Osteoblast (primary cell): ENCODE measurements at regions not wholly inside any gene's neighbourhood (a gene's known extent, or its start where the extent isn't known, plus 50 kb on each side); places are given as distances from the start of the nearest gene placed in this dataset.
A peak's percentile ranks its signal among the peaks of the same experiment; 100 is the strongest.

ENCODE experiments used
- DNase-seq: peaks from one replicate; pipeline ENCODE4 v3.0.0; 2011; ENCODE audit warnings: low spot score, mixed read lengths; ENCODE audit not compliant: insufficient read length; ENCODE audit errors: missing footprints
- H2AFZ ChIP-seq: 2 replicates; pipeline ENCODE4 v1.6.0; 2011; ENCODE audit warnings: mild to moderate bottlenecking, low read length
- H3K27ac ChIP-seq: 2 replicates; pipeline ENCODE4 v1.5.1; 2011; ENCODE audit warnings: mild to moderate bottlenecking, low read depth, low read length, moderate library complexity
- H3K27me3 ChIP-seq: 2 replicates; pipeline ENCODE4 v1.6.0; 2012; ENCODE audit warnings: mild to moderate bottlenecking, control low read depth, inconsistent platforms, low read length, moderate library complexity; ENCODE audit not compliant: insufficient read depth
- H3K36me3 ChIP-seq: 2 replicates; pipeline ENCODE4 v1.5.1; 2011; ENCODE audit warnings: mild to moderate bottlenecking, low read length, control low read depth, moderate library complexity; ENCODE audit not compliant: insufficient read depth
- H3K4me1 ChIP-seq: 2 replicates; pipeline ENCODE4 v1.5.1; 2011; ENCODE audit warnings: mild to moderate bottlenecking, low read length, control low read depth, moderate library complexity; ENCODE audit not compliant: insufficient read depth
- H3K4me2 ChIP-seq: 2 replicates; pipeline ENCODE4 v1.6.0; 2011; ENCODE audit warnings: mild to moderate bottlenecking, low read length; ENCODE audit not compliant: insufficient read depth
- H3K4me3 ChIP-seq: fragments of 200-600 bp; sonication (generic); 3 replicates; pipeline ENCODE4 v1.5.1; 2012; ENCODE audit warnings: mild to moderate bottlenecking, low read length, inconsistent platforms; ENCODE audit not compliant: insufficient read depth
- H3K79me2 ChIP-seq: 2 replicates; pipeline ENCODE4 v1.6.0; 2012; ENCODE audit warnings: mild to moderate bottlenecking, low read length, control low read depth, inconsistent platforms; ENCODE audit not compliant: insufficient read depth
- H3K9me3 ChIP-seq: 2 replicates; pipeline ENCODE4 v1.5.1; 2011; ENCODE audit warnings: low read depth, low read length, control low read depth
- H4K20me1 ChIP-seq: 2 replicates; pipeline ENCODE4 v1.6.0; 2012; ENCODE audit warnings: mild to moderate bottlenecking, low read length, control low read depth; ENCODE audit not compliant: insufficient read depth
- CTCF ChIP-seq: IDR thresholded peaks from 2 replicates; pipeline ENCODE4 v1.5.1; 2011; ENCODE audit warnings: mild to moderate bottlenecking, low read depth, low read length, moderate library complexity; ENCODE audit errors: extremely low read depth

GRCh38 chr2:49780949-49781348 is 626.6 kb upstream of the FSHR start:
- Histone ChIP-seq H3K9me3 (peaks cover 1% of the 10 kb centered on the region), H3K79me2 (no peaks in the 10 kb centered on the region), H2AFZ (no peak overlapping the region), H3K4me3 (no peak overlapping the region), H3K27ac (no peak overlapping the region), H3K36me3 (no peaks in the 10 kb centered on the region), H3K27me3 (no peaks in the 10 kb centered on the region), H3K4me1 (no peaks in the 10 kb centered on the region), H4K20me1 (no peaks in the 10 kb centered on the region), H3K4me2 (no peak overlapping the region)
- TF ChIP-seq CTCF = no peak
- no peak for DNase-seq

- no peak overlapping the region for H3K4me3 ChIP-seq
- H4K20me1 ChIP-seq = no peaks in the 10 kb centered on the region
- no peak overlapping the region for H3K27ac ChIP-seq
- no peaks in the 10 kb centered on the region for H3K4me1 ChIP-seq
- H3K4me2 ChIP-seq = no peak overlapping the region
- no peak for DNase-seq
- H3K27me3 ChIP-seq = no peaks in the 10 kb centered on the region
- H3K36me3 ChIP-seq = no peaks in the 10 kb centered on the region
- TF ChIP-seq CTCF = no peak
- H3K79me2 ChIP-seq = no peaks in the 10 kb centered on the region
- no peak overlapping the region for H2AFZ ChIP-seq
- H3K9me3 ChIP-seq = no peaks in the 10 kb centered on the region
Measured at GRCh38 chr2:49772299-49772970, 618.1 kb upstream of the FSHR start.

GRCh38 chr2:49770919-49771318 is 616.6 kb upstream of the FSHR start:
- no peak for TF ChIP-seq CTCF
- Histone ChIP-seq H3K4me2 (no peak overlapping the region), H3K79me2 (no peaks in the 10 kb centered on the region), H3K4me3 (no peak overlapping the region), H3K4me1 (no peaks in the 10 kb centered on the region), H3K36me3 (no peaks in the 10 kb centered on the region), H3K9me3 (no peaks in the 10 kb centered on the region), H3K27me3 (no peaks in the 10 kb centered on the region), H2AFZ (no peak overlapping the region), H4K20me1 (no peaks in the 10 kb centered on the region), H3K27ac (no peak overlapping the region)
- DNase-seq = peak; percentile 38

- no peak for TF ChIP-seq CTCF
- H3K36me3 ChIP-seq = no peaks in the 10 kb centered on the region
- no peaks in the 10 kb centered on the region for H3K4me1 ChIP-seq
- H3K27ac ChIP-seq = no peak overlapping the region
- H3K4me2 ChIP-seq = no peak overlapping the region
- H2AFZ ChIP-seq = no peak overlapping the region
- no peaks in the 10 kb centered on the region for H3K27me3 ChIP-seq
- H4K20me1 ChIP-seq = no peaks in the 10 kb centered on the region
- no peaks in the 10 kb centered on the region for H3K9me3 ChIP-seq
- DNase-seq = no peak
- no peaks in the 10 kb centered on the region for H3K79me2 ChIP-seq
- H3K4me3 ChIP-seq = no peak overlapping the region
Measured at GRCh38 chr2:49767316-49767715, 613.0 kb upstream of the FSHR start.
